Hepatocyte (in vitro differentiated cells): ENCODE measurements at regions not wholly inside any gene's neighbourhood (a gene's known extent, or its start where the extent isn't known, plus 50 kb on each side); places are given as distances from the start of the nearest gene placed in this dataset.

Source experiments
- DNase-seq: peaks from one replicate; pipeline ENCODE4 v3.0.0-alpha.2; 2016; ENCODE audit warnings: low spot score
- H2AFZ ChIP-seq: fragments of 200-600 bp; sonication (generic); 2 replicates; pipeline ENCODE4 v1.6.0; 2016; ENCODE audit warnings: antibody characterized with exemption, mild to moderate bottlenecking
- H3K27ac ChIP-seq: fragments of 200-600 bp; sonication (generic); 2 replicates; pipeline ENCODE4 v1.5.1; 2016; ENCODE audit warnings: mild to moderate bottlenecking
- H3K27me3 ChIP-seq: fragments of 200-600 bp; sonication (generic); 2 replicates; pipeline ENCODE4 v1.6.1; 2016
- H3K36me3 ChIP-seq: fragments of 200-600 bp; sonication (generic); replicated peaks from 2 replicates; pipeline ENCODE4 v1.5.1; 2016; ENCODE audit warnings: low read depth; ENCODE audit not compliant: insufficient read depth
- H3K4me1 ChIP-seq: fragments of 200-600 bp; sonication (generic); 2 replicates; pipeline ENCODE4 v1.5.1; 2016; ENCODE audit warnings: mild to moderate bottlenecking, moderate library complexity; ENCODE audit not compliant: insufficient read depth
- H3K4me2 ChIP-seq: fragments of 200-600 bp; sonication (generic); 2 replicates; pipeline ENCODE4 v1.6.0; 2016
- H3K4me3 ChIP-seq: fragments of 200-600 bp; sonication (generic); 2 replicates; pipeline ENCODE4 v1.5.1; 2016; ENCODE audit warnings: mild to moderate bottlenecking
- H3K79me2 ChIP-seq: fragments of 200-600 bp; sonication (generic); 2 replicates; pipeline ENCODE4 v1.6.0; 2017; ENCODE audit warnings: mild to moderate bottlenecking
- H3K9me2 ChIP-seq: fragments of 200-600 bp; sonication (generic); replicated peaks from 2 replicates; pipeline ENCODE4 v1.6.0; 2017; ENCODE audit warnings: mild to moderate bottlenecking; ENCODE audit not compliant: insufficient read depth
- H3K9me3 ChIP-seq: fragments of 200-600 bp; sonication (generic); 2 replicates; pipeline ENCODE4 v1.5.1; 2016; ENCODE audit warnings: low read depth, mild to moderate bottlenecking
- H4K20me1 ChIP-seq: fragments of 200-600 bp; sonication (generic); 2 replicates; pipeline ENCODE4 v1.6.0; 2016; ENCODE audit warnings: mild to moderate bottlenecking; ENCODE audit not compliant: insufficient read depth, poor library complexity, severe bottlenecking
- CTCF ChIP-seq: fragments of 200-600 bp; sonication (generic); IDR thresholded peaks from 2 replicates; pipeline ENCODE4 v1.5.1; 2016; ENCODE audit warnings: antibody characterized with exemption, mild to moderate bottlenecking; ENCODE audit not compliant: poor library complexity
- EZH2 ChIP-seq: fragments of 200-600 bp; sonication (generic); IDR thresholded peaks from 2 replicates; pipeline ENCODE4 v1.6.1; 2016; ENCODE audit warnings: antibody characterized with exemption, mild to moderate bottlenecking, borderline replicate concordance
- EZH2phosphoT487 ChIP-seq: fragments of 200-600 bp; sonication (generic); IDR thresholded peaks from one replicate; pipeline ENCODE4 v1.6.1; 2018; ENCODE audit warnings: antibody characterized with exemption, mild to moderate bottlenecking, low read depth, moderate library complexity; ENCODE audit not compliant: unreplicated experiment, severe bottlenecking
- WGBS: methylation state at CpG from one replicate; pipeline ENCODE4 v1.1.6; 2016; ENCODE audit warnings: low lambda C conversion rate; ENCODE audit errors: missing lambda C conversion rate; 5-methylcytosine and 5-hydroxymethylcytosine counted together

- Histone ChIP-seq H3K27ac (no peak overlapping the region), H3K9me2 (no peaks in the 10 kb centered on the region), H3K4me3 (no peak overlapping the region), H3K79me2 (no peaks in the 10 kb centered on the region), H3K4me2 (no peak overlapping the region), H4K20me1 (no peaks in the 10 kb centered on the region), H3K9me3 (no peaks in the 10 kb centered on the region), H3K4me1 (no peaks in the 10 kb centered on the region), H3K36me3 (no peaks in the 10 kb centered on the region), H3K27me3 (no peaks in the 10 kb centered on the region), H2AFZ (no peak overlapping the region)
- 65% methylated on average over 1 of the region's 1 CpG for WGBS
- TF ChIP-seq EZH2 (no peak), EZH2phosphoT487 (no peak), CTCF (no peak)
- DNase-seq, result no peak
These were observed 194.5 kb upstream of the NXPH2 start for GRCh38 chr2:138974651-138975050.

GRCh38 chr2:138964418-138964817, 184.2 kb upstream of the NXPH2 start:
- WGBS, result 63% methylated on average over 1 of the region's 1 CpG
- Histone ChIP-seq H3K27ac (no peak overlapping the region), H3K36me3 (no peaks in the 10 kb centered on the region), H3K79me2 (no peaks in the 10 kb centered on the region), H3K4me1 (no peaks in the 10 kb centered on the region), H3K4me2 (no peak overlapping the region), H3K4me3 (no peak overlapping the region), H4K20me1 (no peaks in the 10 kb centered on the region), H3K9me3 (no peaks in the 10 kb centered on the region), H3K27me3 (no peaks in the 10 kb centered on the region), H3K9me2 (no peaks in the 10 kb centered on the region), H2AFZ (no peak overlapping the region)
- TF ChIP-seq CTCF (no peak), EZH2phosphoT487 (no peak), EZH2 (no peak)
- no peak for DNase-seq

- Histone ChIP-seq H3K27ac (no peak overlapping the region), H3K9me2 (no peaks in the 10 kb centered on the region), H3K27me3 (no peaks in the 10 kb centered on the region), H3K4me1 (no peaks in the 10 kb centered on the region), H3K9me3 (no peaks in the 10 kb centered on the region), H3K79me2 (no peaks in the 10 kb centered on the region), H2AFZ (no peak overlapping the region), H4K20me1 (no peaks in the 10 kb centered on the region), H3K4me3 (no peak overlapping the region), H3K36me3 (no peaks in the 10 kb centered on the region), H3K4me2 (no peak overlapping the region)
- TF ChIP-seq EZH2 (no peak), CTCF (no peak), EZH2phosphoT487 (no peak)
- WGBS, result 63% methylated on average over 5 of the region's 5 CpGs
- no peak for DNase-seq
These were observed 182.5 kb upstream of the NXPH2 start for GRCh38 chr2:138962686-138963085.

- H3K9me2 ChIP-seq, result no peaks in the 10 kb centered on the region
- no peak overlapping the region for H3K27ac ChIP-seq
- H3K9me3 ChIP-seq, result no peaks in the 10 kb centered on the region
- no peak overlapping the region for H3K4me3 ChIP-seq
- H3K79me2 ChIP-seq, result no peaks in the 10 kb centered on the region
- H3K27me3 ChIP-seq, result no peaks in the 10 kb centered on the region
- no peaks in the 10 kb centered on the region for H4K20me1 ChIP-seq
- DNase-seq, result no peak
- no peak overlapping the region for H3K4me2 ChIP-seq
- no peak overlapping the region for H2AFZ ChIP-seq
- H3K4me1 ChIP-seq, result no peaks in the 10 kb centered on the region
- H3K36me3 ChIP-seq, result no peaks in the 10 kb centered on the region
- TF ChIP-seq CTCF (no peak), EZH2 (no peak), EZH2phosphoT487 (no peak)
- 74% methylated on average over 4 of the region's 4 CpGs for WGBS
These were observed 180.0 kb upstream of the NXPH2 start for GRCh38 chr2:138960191-138960590.
